Putamen (tissue), 1 donor: ENCODE measurements at regions not wholly inside any gene's neighbourhood (a gene's known extent, or its start where the extent isn't known, plus 50 kb on each side); places are given as distances from the start of the nearest gene placed in this dataset.

Source experiments
- DNase-seq: peaks from one replicate; pipeline ENCODE4 v3.0.0-alpha.2; 2016; ENCODE audit warnings: low spot score

GRCh38 chr21:20646431-20647165 is 351.6 kb upstream of the NCAM2 start:
- no peak for DNase-seq

GRCh38 chr21:20647607-20648006 is 350.6 kb upstream of the NCAM2 start:
- peak; percentile 50 for DNase-seq

DNA sequence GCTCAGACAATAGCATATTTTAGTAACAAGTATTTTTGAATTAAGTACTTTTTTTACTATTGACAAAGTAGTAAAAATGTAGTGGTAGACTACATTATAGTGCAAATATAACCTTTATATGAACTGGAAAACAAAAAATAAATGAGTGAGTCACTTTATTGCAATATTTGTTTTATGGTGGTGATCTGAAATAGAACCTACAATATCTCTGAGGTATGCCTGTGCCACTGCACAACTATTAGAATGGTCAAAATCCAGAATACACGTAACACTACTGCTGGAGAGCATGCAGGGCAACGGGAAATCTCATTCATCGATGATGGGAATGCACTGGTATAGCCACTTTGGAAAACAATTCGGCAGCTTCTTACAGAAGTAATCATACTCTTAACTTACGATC is 349.0 kb upstream of the NCAM2 start:
- DNase-seq: no peak

DNA sequence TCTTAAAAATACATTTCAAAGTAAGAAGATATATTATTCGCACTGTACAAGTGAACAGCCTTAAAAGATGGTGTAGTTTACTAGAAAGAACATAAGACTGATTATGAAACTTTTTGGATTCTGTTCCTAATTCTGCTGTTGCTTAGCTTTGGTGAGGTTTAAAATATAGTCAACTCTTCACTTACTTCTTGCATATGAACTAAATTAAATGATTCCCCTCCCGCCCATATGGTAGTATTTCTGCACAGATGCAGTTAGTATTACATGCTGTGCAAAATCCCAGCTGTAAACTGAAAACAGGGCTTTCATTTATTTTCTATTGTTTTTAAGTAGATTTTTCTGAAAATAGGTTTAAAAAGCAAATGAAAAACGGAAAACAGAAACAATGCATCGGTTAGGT is 345.4 kb upstream of the NCAM2 start:
- no peak for DNase-seq

DNA sequence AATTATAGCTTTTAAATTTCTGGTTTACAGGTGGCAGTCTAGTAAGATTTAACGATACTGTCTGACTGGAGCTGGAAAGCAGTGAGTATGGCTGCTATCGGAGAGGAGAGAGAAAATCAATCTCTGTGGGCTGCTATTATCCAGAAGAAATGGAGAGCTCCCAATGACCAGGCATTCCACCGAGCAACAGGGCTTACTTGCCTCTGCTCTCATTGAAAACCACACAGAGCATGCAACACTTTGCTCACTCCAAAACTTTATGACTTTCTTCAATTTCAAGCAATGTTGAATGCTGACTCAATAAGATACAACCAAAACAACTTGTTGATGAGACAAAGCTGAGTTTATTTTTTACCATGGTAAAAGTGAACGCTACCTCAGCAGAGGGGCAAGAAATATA is 337.0 kb upstream of the NCAM2 start:
- DNase-seq: no peak

DNA sequence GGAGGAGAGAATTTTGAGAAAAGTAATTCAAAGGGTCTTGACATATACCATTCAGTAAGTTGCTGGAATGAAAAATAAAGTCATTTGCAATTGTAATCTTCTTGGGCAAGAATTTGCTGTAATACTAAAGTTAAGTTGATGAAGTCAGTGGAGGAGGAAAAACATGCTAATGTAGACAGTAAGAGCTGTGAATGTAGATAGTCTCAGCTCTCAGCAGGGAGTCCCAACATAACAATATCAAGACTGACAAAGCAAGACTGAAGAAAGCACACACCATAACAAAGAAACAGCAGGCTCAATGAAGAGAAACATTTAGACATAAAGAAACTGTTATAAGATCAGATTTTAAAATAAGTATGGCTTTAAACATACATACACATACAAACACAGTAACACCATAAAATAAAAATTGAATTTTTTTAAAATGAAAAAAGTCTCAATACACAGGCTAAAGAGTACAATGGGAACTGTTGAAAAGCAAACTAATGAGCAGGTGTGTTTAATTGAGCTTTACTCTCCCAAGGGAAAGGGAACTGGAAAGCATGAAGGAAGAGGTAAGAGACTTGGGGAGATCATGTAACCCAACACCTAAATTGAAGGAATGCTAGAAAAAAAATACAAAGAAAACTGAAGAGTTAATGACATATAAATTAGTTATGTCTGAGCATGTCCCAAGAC is 336.3 kb upstream of the NCAM2 start:
- no peak for DNase-seq

- no peak for DNase-seq
Observed at GRCh38 chr21:20662514-20662913, 335.7 kb upstream of the NCAM2 start.

DNA sequence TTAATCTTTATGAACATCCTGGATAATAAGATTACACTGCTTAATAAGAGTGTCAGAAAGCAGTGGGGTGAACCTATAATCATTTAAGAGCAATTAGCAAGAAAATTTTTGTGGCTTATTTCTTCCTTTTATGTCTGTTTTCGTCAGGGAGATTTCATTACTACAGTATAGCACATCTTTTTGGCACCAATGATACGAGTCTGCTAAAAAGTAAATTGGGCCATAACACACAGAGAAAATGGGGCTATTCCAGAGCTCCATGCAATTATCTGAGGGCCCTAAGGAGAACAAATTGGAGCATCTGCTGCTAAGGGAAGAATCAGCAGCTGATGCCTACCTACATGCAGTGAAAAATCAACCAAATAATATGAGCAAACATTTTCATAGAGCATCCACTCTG is 330.3 kb upstream of the NCAM2 start:
- no peak for DNase-seq

- DNase-seq: no peak
Observed at GRCh38 chr21:20685475-20685874, 312.7 kb upstream of the NCAM2 start.

- DNase-seq: no peak
Observed at GRCh38 chr21:20698585-20698984, 299.6 kb upstream of the NCAM2 start.

- no peak for DNase-seq
Observed at GRCh38 chr21:20701235-20701634, 297.0 kb upstream of the NCAM2 start.

DNA sequence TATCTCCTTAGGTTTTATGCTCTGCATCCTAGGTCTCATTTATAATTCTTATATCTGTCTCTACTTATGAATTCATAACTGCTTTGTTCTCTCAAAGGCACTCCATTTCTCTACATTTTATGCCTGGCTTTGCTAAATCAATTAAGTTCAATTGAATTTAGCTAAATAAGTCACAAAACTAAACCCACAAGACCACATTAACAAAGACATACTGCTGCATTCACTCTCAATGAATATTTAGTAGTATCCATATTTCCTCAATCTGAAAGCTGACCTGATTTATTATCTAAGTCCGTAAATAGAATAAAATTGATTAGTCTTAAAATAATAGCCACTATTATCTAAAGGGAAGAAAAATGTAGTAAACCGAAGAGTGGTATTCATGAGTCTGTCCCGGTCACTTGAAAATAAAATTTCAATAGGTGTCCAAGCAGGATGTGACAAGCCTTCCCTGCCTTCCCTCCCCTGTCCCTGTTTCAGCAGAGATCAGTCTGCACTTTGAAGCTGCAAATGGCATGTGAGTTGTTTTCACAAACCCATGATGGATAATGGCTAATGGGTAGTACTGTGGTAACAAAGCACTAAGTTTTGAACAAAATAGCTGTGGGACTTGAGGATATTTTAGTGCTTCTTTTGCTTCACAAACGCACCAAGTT is 295.0 kb upstream of the NCAM2 start:
- no peak for DNase-seq

- no peak for DNase-seq
Observed at GRCh38 chr21:20720623-20721022, 277.6 kb upstream of the NCAM2 start.

DNA sequence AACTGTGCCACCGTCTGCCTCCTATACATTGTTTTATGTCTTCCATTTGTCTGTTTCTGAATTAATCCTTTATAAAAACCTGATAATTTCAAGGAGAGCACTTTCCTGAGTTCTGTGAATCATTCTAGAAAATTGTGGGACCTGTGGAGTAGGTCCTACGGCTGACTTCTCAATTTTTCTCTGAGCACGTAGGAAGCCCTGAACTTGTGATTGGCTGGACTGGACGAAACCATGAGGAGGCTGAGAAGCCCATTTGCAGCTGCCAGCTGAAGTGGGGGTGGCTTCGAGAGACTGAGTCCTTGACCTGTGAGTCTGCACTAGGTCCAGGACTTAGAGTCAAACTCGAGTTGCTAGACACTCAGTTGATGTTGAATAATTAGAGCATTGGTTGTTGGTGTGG is 277.1 kb upstream of the NCAM2 start:
- DNase-seq: no peak

- DNase-seq: no peak
Observed at GRCh38 chr21:20728691-20729090, 269.5 kb upstream of the NCAM2 start.

DNA sequence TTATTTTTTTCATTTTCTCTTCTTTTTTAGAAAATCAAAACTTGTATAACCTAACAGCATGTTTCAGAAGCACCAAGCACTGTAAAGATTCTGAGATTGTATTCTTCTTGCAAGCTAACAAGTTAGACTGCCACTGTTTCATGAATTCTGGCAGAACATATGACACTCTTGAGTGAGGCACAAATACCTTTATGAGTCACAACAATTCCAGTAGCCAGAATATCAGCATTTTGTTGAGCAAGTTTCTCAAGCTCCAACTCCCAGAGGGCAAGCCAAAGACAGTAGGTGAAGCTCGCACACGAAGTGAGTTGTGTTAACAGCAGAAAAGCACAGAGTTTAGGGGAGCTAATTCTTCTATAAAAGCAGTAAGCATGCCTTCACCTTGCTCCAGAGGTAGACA is 268.8 kb upstream of the NCAM2 start:
- no peak for DNase-seq

DNA sequence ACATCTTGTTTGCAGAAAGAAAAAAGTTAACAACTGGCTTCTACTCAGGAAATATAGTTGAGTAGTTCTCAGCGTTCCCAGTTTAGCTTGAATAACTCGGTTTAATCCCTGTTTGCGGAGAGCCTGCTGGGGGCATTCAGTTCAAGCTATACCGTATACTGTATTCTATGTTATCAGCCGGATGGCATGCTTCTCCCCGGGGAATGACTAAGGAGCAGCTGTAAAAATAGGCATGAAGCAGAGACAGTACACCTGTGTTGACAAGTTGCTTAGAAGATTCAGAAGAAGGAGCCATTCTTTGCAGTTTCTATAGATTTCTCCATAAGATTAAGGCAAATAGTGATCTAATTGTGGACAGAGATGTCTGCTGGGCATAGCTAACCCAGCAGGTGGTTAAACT is 267.8 kb upstream of the NCAM2 start:
- DNase-seq: no peak

DNA sequence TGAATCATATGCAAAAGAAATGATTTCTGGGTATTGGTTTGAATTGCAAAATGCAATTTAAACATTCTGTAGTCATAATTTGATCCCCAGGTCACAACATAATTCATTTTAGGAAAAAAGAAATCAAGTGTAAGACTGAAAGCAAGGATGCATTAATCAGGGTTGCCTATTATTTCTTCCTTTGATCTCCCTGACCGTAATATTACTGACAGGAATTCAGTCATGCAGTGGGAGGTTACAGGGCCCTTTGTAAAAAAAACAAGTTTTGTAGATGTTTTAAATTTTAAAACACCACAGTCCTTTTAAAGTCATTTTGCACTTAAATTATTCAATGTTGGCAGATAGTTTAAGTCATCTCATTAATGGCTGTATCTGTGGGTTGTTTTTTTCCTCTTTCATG is 263.0 kb upstream of the NCAM2 start:
- DNase-seq: no peak

DNA sequence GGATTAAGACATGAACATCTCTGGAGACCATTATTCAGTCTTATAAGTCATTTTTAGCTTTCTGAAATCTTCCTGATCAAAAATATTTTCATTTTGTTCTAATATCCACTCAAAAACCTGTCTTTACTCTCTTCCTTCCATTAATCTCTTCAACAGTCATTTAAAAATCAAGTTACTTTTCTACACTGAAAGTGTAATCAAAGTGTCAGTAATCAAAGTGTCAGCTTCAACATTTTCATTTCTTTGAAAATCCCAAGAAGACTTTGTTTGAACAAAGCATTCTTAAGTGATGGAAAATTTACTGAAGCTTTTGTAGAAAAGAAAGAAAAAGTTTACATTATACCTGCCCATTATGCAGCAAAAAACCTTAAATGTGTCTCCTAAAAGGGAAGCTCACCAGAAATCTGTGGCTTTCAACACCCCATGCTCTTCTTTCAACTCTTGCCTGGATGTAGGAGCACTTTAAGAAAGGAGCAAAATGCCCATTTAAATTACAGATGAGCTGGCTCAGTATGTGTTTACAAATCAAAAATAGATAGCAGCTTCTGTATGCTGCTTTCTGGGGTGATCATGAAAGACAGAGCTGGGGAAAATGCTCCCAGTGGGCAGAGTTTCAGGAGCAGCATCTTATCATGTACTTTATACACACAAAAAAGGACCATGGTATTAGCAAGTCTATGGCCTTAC is 260.8 kb upstream of the NCAM2 start:
- no peak for DNase-seq

- DNase-seq: no peak
Observed at GRCh38 chr21:20739421-20739820, 258.8 kb upstream of the NCAM2 start.

GRCh38 chr21:20741445-20741844 is 256.8 kb upstream of the NCAM2 start:
- no peak for DNase-seq

DNA sequence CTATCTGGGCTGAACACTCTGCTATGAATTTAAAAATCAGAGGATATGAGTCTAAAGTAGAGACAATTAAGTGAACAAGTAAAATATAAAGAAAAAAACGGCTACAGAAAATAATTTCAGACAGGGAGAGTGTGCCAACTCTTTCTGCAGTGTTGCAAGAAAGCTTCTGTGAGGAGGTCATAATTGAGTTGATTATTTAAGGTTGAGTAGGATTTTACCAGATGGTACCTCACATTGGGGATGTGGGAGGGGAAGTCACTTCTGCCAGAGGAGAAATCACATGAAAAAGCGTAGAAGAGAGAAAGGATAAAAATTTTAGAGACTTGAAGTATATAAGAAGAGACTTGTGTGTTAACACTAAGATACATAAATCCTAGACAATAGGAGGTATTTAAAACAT is 238.0 kb upstream of the NCAM2 start:
- DNase-seq: no peak

DNA sequence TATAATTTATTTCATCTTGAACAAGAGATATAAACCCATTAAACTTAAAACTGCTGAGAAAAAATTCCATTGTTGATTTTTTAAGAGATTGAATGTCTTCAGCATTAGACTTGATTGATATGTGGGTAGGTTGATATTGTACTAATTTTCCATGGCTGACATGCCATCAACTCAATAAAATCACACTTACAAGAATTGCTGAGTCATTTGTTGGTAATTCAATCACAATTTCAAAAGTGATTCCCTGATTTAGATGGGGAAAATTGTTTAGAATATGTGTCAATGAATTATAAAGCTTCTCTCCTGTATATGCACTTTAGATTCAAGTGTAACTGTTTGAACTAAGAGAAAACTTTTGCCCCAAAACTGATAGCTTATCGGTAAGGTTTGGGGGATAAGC is 223.5 kb upstream of the NCAM2 start:
- no peak for DNase-seq
